Esophagus squamous epithelium (tissue), 4 donors: ENCODE measurements at regions not wholly inside any gene's neighbourhood (a gene's known extent, or its start where the extent isn't known, plus 50 kb on each side); places are given as distances from the start of the nearest gene placed in this dataset.

ENCODE experiments used
- POLR2A ChIP-seq, 4 donors: fragments of 450-650 bp; IDR thresholded peaks; one replicate each; pipeline ENCODE4 v1.6.1; 2017; ENCODE audit warnings: antibody characterized with exemption in 4 of 4, mild to moderate bottlenecking in 4 of 4, moderate library complexity in 3 of 4
- TF ChIP-seq, protein P1 (sequence below), 6 experiments: fragments of 450-650 bp in 4 of 6; fragments of 200-600 bp in 2 of 6; sonication (generic) in 2 of 6; IDR thresholded peaks; one replicate each; pipeline ENCODE4 v1.5.1; 2016 to 2019; ENCODE audit warnings: antibody characterized with exemption in 6 of 6, mild to moderate bottlenecking in 4 of 6, moderate library complexity in 4 of 6

DNA sequence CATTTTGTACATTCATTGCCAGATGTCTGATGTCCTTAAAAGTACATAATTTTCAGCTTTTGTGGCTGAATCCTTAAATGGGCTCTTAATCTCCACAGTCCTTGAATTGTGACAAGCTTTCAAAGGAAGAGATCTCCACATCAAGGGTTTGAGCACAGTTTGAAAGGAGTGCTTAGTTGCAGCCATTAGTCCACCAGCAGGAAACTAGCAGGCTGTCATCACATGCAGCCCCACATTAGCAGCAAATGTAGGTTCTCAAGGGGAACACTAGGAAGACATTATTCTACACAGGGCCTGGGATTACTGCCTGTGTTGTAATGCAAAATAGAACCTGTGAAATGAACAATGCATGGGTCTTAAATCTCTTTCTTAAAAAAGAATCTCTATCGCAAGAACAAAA lies 173.2 kb downstream of the CBLL2 start:
- TF ChIP-seq, protein P1, sequence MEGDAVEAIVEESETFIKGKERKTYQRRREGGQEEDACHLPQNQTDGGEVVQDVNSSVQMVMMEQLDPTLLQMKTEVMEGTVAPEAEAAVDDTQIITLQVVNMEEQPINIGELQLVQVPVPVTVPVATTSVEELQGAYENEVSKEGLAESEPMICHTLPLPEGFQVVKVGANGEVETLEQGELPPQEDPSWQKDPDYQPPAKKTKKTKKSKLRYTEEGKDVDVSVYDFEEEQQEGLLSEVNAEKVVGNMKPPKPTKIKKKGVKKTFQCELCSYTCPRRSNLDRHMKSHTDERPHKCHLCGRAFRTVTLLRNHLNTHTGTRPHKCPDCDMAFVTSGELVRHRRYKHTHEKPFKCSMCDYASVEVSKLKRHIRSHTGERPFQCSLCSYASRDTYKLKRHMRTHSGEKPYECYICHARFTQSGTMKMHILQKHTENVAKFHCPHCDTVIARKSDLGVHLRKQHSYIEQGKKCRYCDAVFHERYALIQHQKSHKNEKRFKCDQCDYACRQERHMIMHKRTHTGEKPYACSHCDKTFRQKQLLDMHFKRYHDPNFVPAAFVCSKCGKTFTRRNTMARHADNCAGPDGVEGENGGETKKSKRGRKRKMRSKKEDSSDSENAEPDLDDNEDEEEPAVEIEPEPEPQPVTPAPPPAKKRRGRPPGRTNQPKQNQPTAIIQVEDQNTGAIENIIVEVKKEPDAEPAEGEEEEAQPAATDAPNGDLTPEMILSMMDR (IDR thresholded peaks at IDR 0.05), result no peak
- TF ChIP-seq POLR2A (IDR thresholded peaks at IDR 0.05), result no peak
